ENCODE measurements at regions not wholly inside any gene's neighbourhood (a gene's known extent, or its start where the extent isn't known, plus 50 kb on each side); places are given as distances from the start of the nearest gene placed in this dataset.
"Not testable (repeated sequence)": the region's sequence is repeated elsewhere in the genome, so short reads cannot be mapped to it uniquely, and the experiment has no call there.

DNA sequence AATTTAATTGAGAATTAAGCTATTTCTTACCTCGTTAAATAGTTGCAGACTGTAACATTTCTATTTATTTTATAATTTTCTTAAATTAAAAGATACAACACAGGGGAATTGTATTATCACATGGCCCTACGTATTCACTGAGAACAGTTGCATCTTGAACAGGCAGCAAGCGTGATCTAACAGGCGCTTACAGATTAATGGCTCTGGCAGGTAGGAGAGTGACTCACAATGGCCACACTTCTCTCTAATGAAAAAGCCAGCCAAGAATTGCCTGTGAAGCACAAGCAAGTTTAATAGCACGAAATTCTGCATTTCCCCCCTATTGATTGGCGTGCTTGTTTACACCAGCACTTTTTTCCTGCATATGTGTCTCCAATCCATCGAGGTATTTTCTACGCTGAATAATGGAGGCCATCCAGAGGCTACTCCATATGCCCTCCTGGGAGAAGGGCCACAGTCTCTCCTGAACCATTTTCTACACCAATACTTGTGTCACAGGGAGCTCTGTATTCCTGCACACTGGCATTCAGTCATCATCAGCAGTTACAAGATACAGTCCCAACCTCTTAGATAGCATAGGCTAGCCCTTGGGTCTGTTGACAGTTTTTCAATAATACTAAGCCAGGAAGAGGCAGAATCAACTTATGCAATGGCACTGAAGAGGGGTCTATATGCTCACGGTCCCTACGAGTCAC is 150.6 kb upstream of the PLD5 start:
- peaks cover 3% of the 10 kb centered on the region for H3K27me3 Mint-ChIP-seq (ENCODE audit: low read depth)
- no peak overlapping the region for H3K4me3 Mint-ChIP-seq
- TF ChIP-seq, protein P1, sequence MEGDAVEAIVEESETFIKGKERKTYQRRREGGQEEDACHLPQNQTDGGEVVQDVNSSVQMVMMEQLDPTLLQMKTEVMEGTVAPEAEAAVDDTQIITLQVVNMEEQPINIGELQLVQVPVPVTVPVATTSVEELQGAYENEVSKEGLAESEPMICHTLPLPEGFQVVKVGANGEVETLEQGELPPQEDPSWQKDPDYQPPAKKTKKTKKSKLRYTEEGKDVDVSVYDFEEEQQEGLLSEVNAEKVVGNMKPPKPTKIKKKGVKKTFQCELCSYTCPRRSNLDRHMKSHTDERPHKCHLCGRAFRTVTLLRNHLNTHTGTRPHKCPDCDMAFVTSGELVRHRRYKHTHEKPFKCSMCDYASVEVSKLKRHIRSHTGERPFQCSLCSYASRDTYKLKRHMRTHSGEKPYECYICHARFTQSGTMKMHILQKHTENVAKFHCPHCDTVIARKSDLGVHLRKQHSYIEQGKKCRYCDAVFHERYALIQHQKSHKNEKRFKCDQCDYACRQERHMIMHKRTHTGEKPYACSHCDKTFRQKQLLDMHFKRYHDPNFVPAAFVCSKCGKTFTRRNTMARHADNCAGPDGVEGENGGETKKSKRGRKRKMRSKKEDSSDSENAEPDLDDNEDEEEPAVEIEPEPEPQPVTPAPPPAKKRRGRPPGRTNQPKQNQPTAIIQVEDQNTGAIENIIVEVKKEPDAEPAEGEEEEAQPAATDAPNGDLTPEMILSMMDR (IDR thresholded peaks at IDR 0.05; ENCODE audit: unreplicated experiment): no peak
- H3K36me3 Mint-ChIP-seq: no peaks in the 10 kb centered on the region
- H3K4me1 Mint-ChIP-seq: peaks cover 14% of the 10 kb centered on the region
- H3K27ac Mint-ChIP-seq: no peak overlapping the region
- no peaks in the 10 kb centered on the region for H3K9me3 Mint-ChIP-seq
- no peak for DNase-seq (ENCODE audit: low spot score in 2 of 2, unreplicated experiment in 2 of 2)

DNA sequence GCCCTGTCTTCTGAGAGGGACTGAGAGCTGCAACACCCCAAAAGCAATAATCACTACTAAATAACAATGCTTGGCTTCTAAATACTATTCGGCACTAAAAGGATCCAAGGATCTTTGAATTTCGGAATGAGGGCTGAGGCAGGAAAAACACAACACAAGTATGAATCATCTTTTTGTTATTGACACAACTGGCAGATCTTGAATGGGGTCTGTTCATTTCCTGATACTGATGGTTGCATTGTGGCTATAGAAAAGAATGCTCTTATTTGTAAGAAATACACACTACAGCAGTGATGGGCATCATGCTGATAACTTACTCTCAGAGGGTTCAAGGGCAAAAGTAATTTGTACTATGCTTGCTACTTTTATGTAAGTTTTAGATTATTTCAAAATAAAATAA is 149.2 kb upstream of the PLD5 start:
- H3K9me3 Mint-ChIP-seq: no peaks in the 10 kb centered on the region
- TF ChIP-seq, protein P1 (IDR thresholded peaks at IDR 0.05; ENCODE audit: unreplicated experiment): no peak
- peaks cover 28% of the 10 kb centered on the region for H3K4me1 Mint-ChIP-seq
- H3K27ac Mint-ChIP-seq: no peak overlapping the region
- no peak overlapping the region for H3K4me3 Mint-ChIP-seq
- H3K36me3 Mint-ChIP-seq: no peaks in the 10 kb centered on the region
- DNase-seq (ENCODE audit: low spot score in 2 of 2, unreplicated experiment in 2 of 2): no peak
- peaks cover 3% of the 10 kb centered on the region for H3K27me3 Mint-ChIP-seq (ENCODE audit: low read depth)

DNA sequence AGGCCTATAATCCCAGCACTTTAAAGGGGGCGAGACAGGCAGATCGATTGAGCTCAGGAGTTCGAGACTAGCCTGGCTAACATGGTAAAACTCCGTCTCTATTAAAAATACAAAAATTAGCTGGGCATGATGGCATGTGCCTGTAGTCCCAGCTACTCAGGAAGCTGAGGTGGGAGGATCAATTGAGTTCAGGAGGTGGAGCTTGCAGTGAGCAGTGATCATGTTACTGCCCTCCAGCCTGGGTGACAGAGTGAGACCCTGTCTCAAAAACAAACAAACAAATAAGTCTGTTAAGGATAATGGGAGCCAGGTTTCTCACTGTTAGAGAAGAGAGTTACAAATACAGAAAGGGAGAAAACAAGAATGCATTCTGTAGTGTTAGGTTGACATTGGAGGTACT is 148.7 kb upstream of the PLD5 start:
- not testable (repeated sequence) for H3K9me3 Mint-ChIP-seq; H3K27me3 Mint-ChIP-seq (ENCODE audit: low read depth); DNase-seq (ENCODE audit: low spot score in 2 of 2, unreplicated experiment in 2 of 2); H3K36me3 Mint-ChIP-seq; H3K27ac Mint-ChIP-seq; H3K4me3 Mint-ChIP-seq
- H3K4me1 Mint-ChIP-seq: peaks cover 32% of the 10 kb centered on the region

DNA sequence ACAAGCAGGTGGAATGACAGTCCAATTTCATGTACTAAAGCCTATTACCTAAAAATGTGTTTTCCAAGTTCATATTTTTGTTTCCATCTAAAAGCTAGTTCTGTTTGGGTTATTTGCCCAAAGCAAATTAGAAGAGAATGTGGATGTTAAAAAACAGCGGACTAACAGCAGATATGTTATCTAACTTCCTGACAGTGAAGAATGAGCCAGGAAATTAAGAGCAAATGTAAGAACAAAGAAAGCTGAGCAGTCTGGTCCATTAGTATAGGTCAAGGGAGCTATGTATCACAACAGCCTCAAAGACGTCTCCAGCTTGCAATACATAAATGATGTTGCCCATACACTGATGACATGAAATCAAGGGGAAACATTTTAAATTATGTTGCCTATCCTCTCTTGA is 145.5 kb upstream of the PLD5 start:
- H3K36me3 Mint-ChIP-seq: no peaks in the 10 kb centered on the region
- H3K4me3 Mint-ChIP-seq: no peak overlapping the region
- H3K27me3 Mint-ChIP-seq (ENCODE audit: low read depth): no peaks in the 10 kb centered on the region
- peaks cover 34% of the 10 kb centered on the region for H3K4me1 Mint-ChIP-seq
- TF ChIP-seq, protein P1 (IDR thresholded peaks at IDR 0.05; ENCODE audit: unreplicated experiment): no peak
- H3K27ac Mint-ChIP-seq: peak overlapping the region; percentile 28
- DNase-seq (ENCODE audit: low spot score in 2 of 2, unreplicated experiment in 2 of 2): no peak
- H3K9me3 Mint-ChIP-seq: peaks cover 4% of the 10 kb centered on the region

DNA sequence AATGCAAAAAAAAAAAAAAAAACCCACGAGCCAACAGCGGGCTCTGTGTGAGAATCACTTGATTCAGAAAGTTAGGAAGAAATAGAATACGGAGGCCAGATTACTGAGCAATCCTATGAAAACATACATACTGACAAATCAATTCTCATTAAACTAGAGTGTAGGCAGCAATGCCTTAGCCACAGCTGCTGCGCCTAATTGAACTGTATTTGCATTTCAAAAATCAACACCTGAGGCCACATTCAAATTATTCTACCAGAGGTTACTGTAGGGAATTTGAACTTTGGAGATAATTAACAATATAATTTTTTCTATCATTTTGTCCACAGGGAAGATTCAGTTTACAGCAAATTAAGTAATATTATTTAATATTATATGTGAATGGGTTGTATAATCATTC is 138.4 kb upstream of the PLD5 start:
- no peak overlapping the region for H3K4me3 Mint-ChIP-seq
- no peak for DNase-seq (ENCODE audit: low spot score in 2 of 2, unreplicated experiment in 2 of 2)
- H3K27ac Mint-ChIP-seq: no peak overlapping the region
- peaks cover 10% of the 10 kb centered on the region for H3K27me3 Mint-ChIP-seq (ENCODE audit: low read depth)
- TF ChIP-seq, protein P1 (IDR thresholded peaks at IDR 0.05; ENCODE audit: unreplicated experiment): no peak
- peaks cover 4% of the 10 kb centered on the region for H3K9me3 Mint-ChIP-seq
- no peaks in the 10 kb centered on the region for H3K36me3 Mint-ChIP-seq
- peaks cover 3% of the 10 kb centered on the region for H3K4me1 Mint-ChIP-seq

DNA sequence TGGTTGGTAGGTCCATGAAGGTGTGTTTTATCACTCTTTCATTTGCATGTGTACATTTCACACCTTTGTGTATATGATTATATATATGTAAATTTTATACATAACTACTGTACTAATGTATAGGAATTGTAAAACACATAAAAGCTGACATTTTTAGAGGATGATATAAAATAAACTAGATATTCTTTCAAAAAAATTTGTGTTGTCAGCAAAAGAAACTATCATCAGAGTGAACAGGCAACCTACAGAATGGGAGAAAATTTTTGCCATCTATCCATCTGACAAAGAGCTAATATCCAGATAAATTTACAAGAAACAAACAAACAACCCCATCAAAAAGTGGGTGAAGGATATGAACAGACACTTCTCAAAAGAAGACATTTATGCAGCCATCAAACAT is 129.3 kb upstream of the PLD5 start:
- H3K27ac Mint-ChIP-seq: not testable (repeated sequence)
- peaks cover 17% of the 10 kb centered on the region for H3K9me3 Mint-ChIP-seq

DNA sequence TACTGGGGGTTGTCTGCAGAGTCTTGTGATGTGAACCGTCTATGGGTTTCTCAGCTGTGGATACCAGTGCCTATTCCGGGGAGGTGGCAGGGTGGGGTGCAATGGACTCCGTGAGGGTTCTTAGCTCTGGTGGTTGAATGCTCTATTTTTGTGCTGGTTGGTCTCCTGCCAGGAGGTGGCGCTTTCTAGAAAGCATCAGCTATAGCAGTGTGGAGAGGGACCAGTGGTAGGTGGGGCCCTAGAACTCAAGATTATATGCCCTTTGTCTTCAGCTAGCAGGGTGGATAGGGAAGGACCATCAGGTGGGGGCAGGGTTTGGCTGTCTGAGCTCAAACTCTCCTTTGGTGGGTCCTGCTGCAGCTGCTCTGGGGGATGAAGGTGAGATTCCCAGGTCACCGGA is 127.3 kb upstream of the PLD5 start:
- Mint-ChIP-seq H3K36me3 (no peaks in the 10 kb centered on the region), H3K4me3 (no peak overlapping the region), H3K27me3 (ENCODE audit: low read depth) (no peaks in the 10 kb centered on the region), H3K4me1 (peaks cover 9% of the 10 kb centered on the region), H3K9me3 (peaks cover 17% of the 10 kb centered on the region), H3K27ac (no peak overlapping the region)
- TF ChIP-seq, protein P1 (IDR thresholded peaks at IDR 0.05; ENCODE audit: unreplicated experiment): no peak
- no peak for DNase-seq (ENCODE audit: low spot score in 2 of 2, unreplicated experiment in 2 of 2)

More for the DNA sequence above, 129.3 kb upstream of the PLD5 start:
- H3K4me1 Mint-ChIP-seq; H3K27me3 Mint-ChIP-seq (ENCODE audit: low read depth); H3K36me3 Mint-ChIP-seq; H3K4me3 Mint-ChIP-seq; DNase-seq (ENCODE audit: low spot score in 2 of 2, unreplicated experiment in 2 of 2): not testable (repeated sequence)
